AG09309 (cell line): ENCODE measurements at regions not wholly inside any gene's neighbourhood (a gene's known extent, or its start where the extent isn't known, plus 50 kb on each side); places are given as distances from the start of the nearest gene placed in this dataset.
"Not testable (repeated sequence)": the region's sequence is repeated elsewhere in the genome, so short reads cannot be mapped to it uniquely, and the experiment has no call there.

Experiments used
- DNase-seq: peaks from one replicate; pipeline ENCODE4 v3.0.0-alpha.2; 2010; ENCODE audit warnings: low read depth
- H3K4me3 ChIP-seq: 2 replicates; pipeline ENCODE4 v1.5.1; 2011; ENCODE audit warnings: mild to moderate bottlenecking, low read depth, low read length, moderate library complexity; ENCODE audit not compliant: control insufficient read depth
- TF ChIP-seq, protein P1 (sequence below): IDR thresholded peaks from 2 replicates; pipeline ENCODE4 v1.5.1; 2011; ENCODE audit warnings: mild to moderate bottlenecking, low read depth, low read length, inconsistent platforms; ENCODE audit not compliant: insufficient read depth, control insufficient read depth; ENCODE audit errors: missing control alignments

DNA sequence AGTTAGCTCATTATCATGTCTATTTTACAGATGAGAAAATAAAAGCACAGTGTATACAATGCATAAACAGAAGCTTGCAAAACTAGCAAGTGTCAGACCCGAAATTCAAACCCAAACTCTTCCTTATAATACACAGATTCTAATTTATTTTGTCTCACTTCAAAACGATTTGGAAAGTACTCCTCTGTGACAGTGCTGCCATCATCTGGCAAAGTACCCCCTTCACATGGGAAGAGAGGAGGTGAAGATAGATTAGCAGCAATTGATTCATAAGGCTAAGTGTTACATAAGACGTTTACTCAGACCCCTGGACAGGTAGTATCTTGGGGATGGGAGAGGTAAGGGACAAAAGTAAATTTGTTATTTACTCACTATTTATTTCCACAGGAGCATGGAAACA is 744.0 kb upstream of the SGO1 start:
- TF ChIP-seq, protein P1, sequence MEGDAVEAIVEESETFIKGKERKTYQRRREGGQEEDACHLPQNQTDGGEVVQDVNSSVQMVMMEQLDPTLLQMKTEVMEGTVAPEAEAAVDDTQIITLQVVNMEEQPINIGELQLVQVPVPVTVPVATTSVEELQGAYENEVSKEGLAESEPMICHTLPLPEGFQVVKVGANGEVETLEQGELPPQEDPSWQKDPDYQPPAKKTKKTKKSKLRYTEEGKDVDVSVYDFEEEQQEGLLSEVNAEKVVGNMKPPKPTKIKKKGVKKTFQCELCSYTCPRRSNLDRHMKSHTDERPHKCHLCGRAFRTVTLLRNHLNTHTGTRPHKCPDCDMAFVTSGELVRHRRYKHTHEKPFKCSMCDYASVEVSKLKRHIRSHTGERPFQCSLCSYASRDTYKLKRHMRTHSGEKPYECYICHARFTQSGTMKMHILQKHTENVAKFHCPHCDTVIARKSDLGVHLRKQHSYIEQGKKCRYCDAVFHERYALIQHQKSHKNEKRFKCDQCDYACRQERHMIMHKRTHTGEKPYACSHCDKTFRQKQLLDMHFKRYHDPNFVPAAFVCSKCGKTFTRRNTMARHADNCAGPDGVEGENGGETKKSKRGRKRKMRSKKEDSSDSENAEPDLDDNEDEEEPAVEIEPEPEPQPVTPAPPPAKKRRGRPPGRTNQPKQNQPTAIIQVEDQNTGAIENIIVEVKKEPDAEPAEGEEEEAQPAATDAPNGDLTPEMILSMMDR: peak; percentile 60
- no peak overlapping the region for H3K4me3 ChIP-seq
- DNase-seq: no peak

DNA sequence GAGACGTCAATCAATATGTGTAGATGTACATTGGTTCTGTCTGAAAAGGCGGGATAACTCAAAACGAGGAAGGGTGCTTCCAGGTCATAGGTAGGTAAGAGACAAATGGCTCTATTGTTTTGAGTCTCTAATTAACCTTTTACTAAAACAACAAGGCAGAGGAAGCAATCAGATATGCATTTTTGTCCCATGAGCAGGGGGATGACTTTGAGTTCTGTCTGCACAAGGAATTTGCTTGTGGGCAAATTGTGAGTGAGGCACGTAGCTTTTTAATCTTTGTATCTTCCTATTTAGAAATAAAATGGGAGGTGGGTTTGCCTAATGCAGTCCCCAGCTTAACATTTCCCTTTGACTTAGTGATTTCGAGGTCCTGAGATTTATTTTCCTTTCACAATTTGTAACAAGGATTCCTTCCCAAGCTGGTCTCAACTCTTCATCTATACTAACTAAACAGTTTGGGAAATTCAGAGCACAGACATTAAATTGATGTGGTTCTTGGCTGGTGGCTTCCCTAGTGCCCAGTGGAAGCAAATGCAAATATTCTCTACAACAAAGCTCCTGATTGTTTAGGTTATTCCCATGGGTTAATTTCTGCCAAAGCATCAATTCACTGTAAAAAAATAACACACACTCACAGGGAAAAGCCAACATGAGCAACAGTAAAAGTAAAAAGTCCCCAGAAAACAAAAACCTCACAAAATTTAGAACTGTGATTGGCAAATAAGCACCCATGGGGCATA is 738.8 kb upstream of the SGO1 start:
- H3K4me3 ChIP-seq: no peak overlapping the region
- TF ChIP-seq, protein P1: no peak
- DNase-seq: no peak

DNA sequence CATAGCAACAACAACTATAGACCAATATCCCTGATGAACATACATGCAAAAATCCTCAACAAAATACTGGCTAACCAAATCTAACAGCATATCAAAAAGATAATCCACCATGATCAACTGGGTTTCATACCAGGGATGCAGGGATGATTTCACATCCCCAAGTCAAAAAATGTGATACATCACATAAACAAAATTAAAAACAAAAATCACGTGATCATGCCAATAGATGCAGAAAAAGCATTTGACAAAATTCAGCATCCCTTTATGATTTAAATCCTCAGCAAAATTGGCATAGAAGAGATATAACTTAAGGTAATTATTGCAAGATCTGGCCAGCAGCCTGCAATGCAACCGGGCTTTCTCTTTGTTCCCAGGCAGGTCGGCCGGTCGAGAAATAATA is 735.1 kb upstream of the SGO1 start:
- H3K4me3 ChIP-seq, DNase-seq: not testable (repeated sequence)

DNA sequence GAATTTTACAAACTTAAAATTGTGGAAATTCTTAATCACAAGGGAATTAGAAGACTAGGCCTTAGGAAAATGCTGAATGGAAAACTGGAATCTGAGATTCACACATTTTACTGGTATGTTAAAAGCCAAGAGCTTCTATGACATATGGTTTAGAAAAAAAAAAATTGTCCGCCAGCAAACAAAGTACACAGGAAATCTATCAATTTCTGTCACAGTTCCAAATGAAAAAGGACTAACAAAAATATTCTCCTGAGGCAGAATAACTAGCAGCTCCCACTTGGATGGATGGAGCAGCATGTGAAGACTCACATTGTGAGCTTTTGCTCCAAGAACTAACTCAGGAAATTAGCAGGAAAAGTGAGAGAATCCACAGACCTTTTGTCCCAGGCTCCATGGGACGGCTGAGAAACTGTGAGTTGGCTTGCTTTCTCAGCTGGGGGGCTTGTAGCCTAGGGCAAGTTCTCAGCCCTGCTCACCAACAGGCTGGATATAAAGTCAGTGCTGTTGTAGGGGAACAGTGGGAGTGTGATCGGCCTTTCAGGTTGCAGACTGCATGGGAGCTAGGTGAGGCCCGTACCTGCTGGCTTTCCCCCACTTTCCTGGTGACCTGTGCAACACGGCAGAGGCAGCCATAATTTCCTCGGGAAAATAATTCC is 731.1 kb upstream of the SGO1 start:
- DNase-seq: no peak
- TF ChIP-seq, protein P1: no peak

DNA sequence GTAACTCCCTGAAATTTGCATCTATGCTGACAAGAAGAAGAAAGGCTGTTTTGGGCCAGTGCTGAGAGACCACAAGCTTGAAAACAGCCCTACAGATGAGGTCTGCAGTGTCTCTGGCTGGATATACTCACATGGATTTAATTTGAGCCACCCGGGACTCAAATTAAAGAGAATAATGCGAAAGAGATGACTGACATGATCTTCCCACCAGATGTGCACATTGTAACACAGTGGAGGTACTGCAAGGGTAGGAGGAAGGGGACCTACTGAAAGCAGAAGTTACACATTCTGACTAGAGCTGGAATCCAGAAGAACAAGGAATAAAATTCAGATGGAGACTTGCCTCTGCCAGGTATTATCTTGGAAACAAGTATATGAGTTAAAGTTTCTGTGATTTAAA is 728.3 kb upstream of the SGO1 start:
- TF ChIP-seq, protein P1: no peak
- no peak overlapping the region for H3K4me3 ChIP-seq
- DNase-seq: no peak

More for the DNA sequence above, 731.1 kb upstream of the SGO1 start:
- no peak overlapping the region for H3K4me3 ChIP-seq

DNA sequence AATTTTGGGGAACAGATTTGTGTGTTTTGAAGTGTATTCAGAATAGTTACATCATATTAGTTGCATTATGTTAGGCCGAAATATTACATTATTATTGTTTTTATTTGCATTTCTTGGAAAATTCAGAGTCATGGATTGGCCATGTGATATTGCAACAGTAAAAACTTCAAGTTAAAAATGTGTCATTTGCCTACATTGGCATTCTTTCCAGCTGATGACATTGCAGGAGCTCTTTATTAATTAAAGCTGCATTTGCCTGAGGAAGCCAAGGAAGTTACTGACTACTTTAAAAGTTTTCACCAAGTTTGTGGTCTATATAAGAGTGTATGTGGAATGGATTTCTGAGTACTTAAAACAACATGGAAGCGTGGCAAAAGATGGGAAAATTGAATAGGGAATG is 726.4 kb upstream of the SGO1 start:
- DNase-seq: no peak
- H3K4me3 ChIP-seq: no peak overlapping the region
- TF ChIP-seq, protein P1: no peak

DNA sequence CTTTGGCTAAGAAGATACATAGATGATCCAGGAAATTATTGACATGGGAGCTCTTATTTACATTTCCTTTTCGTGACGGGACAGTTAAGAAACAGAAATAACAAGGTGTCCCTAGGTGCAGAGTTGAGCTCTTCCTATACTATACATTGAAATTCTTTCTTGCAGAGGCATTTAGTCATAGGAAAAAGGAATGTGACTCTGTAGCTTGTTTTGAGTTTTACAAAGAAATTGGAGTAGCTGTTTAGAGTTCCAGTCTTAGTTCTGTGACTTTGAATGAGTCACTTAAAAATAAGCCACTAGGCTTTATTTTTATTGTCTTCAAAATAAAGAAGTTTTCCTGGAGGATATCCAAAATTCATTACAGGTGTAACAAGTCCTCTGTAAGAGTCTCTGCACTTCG is 723.5 kb upstream of the SGO1 start:
- TF ChIP-seq, protein P1: no peak
- no peak for DNase-seq
- H3K4me3 ChIP-seq: no peak overlapping the region
